GM10248 (cell line): ENCODE measurements at regions not wholly inside any gene's neighbourhood (a gene's known extent, or its start where the extent isn't known, plus 50 kb on each side); places are given as distances from the start of the nearest gene placed in this dataset.

ENCODE experiments used
- CTCF ChIA-PET: fragments of 300-600 bp; sonication (Branson Sonifier 250); formaldehyde crosslinking; extraction: SDS; loops from one replicate; lab custom pipeline; 2021; ENCODE audit warnings: antibody characterized with exemption; lab: Yijun Ruan, JAX
- POLR2A ChIA-PET: fragments of 350-650 bp; sonication (Branson Sonifier 250); formaldehyde crosslinking; extraction: SDS; loops from one replicate; lab custom pipeline; 2020; ENCODE audit warnings: antibody characterized with exemption; lab: Yijun Ruan, JAX
- DNase-seq: peaks from one replicate; pipeline ENCODE4 v3.0.0; 2012; ENCODE audit errors: extremely low spot score
- CTCF ChIP-seq: IDR thresholded peaks from 2 replicates; pipeline ENCODE4 v1.5.1; 2012; ENCODE audit warnings: mild to moderate bottlenecking, low read depth; ENCODE audit errors: extremely low read depth, missing control alignments, control extremely low read depth

GRCh38 chr15:59867086-59867855, 136.8 kb upstream of the FOXB1 start:
- ChIA-PET POLR2A (no interaction called here), CTCF (interaction anchor here (1.2 kb wide), 1 partner anchor 15 kb away, joined by 4 read pairs; no protein-coding TSS in a partner anchor)
- DNase-seq: no peak
- TF ChIP-seq CTCF: no peak

GRCh38 chr15:59866642-59867041, 137.5 kb upstream of the FOXB1 start:
- no peak for TF ChIP-seq CTCF
- CTCF ChIA-PET: no interaction called here
- no peak for DNase-seq
- POLR2A ChIA-PET: no interaction called here

- no peak for DNase-seq
- TF ChIP-seq CTCF: no peak
- CTCF ChIA-PET: interaction anchor here (1.3 kb wide), 1 partner anchor 23 kb away, joined by 3 read pairs; no protein-coding TSS in a partner anchor
- POLR2A ChIA-PET: interaction anchor here (0.6 to 0.7 kb wide), 2 partner anchors 1387 to 1557 kb away, joined by 3 to 5 read pairs; no protein-coding TSS in a partner anchor
Observed at GRCh38 chr15:59862191-59863155, 141.6 kb upstream of the FOXB1 start.

- ChIA-PET CTCF (no interaction called here), POLR2A (interaction anchor here (0.7 kb wide), 1 partner anchor 315 kb away, joined by 4 read pairs; no protein-coding TSS in a partner anchor)
- no peak for TF ChIP-seq CTCF
- DNase-seq: no peak
Observed at GRCh38 chr15:59847968-59848367, 156.1 kb upstream of the FOXB1 start.

- POLR2A ChIA-PET: interaction anchor here (0.6 kb wide), 1 partner anchor 448 kb away, joined by 3 read pairs; no protein-coding TSS in a partner anchor
- CTCF ChIA-PET: no interaction called here
- no peak for DNase-seq
- TF ChIP-seq CTCF: no peak
Observed at GRCh38 chr15:59845942-59846499, 156.9 kb upstream of the BNIP2 start.

GRCh38 chr15:59843609-59844008, 154.5 kb upstream of the BNIP2 start:
- CTCF ChIA-PET: interaction anchor here (1.0 to 1.4 kb wide), 2 partner anchors 9 to 25 kb away, joined by 3 read pairs; no protein-coding TSS in a partner anchor

More at GRCh38 chr15:59843609-59844008, 154.5 kb upstream of the BNIP2 start:
- no peak for TF ChIP-seq CTCF
- POLR2A ChIA-PET: no interaction called here
- DNase-seq: no peak
